DND-41 (cell line): ENCODE measurements at regions not wholly inside any gene's neighbourhood (a gene's known extent, or its start where the extent isn't known, plus 50 kb on each side); places are given as distances from the start of the nearest gene placed in this dataset.
A peak's percentile ranks its signal among the peaks of the same experiment; 100 is the strongest.

ENCODE experiments used
- EZH2 ChIP-seq: IDR thresholded peaks from 3 replicates; pipeline ENCODE4 v1.6.1; 2012; ENCODE audit warnings: borderline replicate concordance, low read depth, mild to moderate bottlenecking, moderate library complexity, low read length, inconsistent platforms; ENCODE audit not compliant: severe bottlenecking
- TF ChIP-seq, protein P1 (sequence below): IDR thresholded peaks from 2 replicates; pipeline ENCODE4 v1.5.1; 2012; ENCODE audit warnings: borderline replicate concordance, low read length, moderate library complexity, mild to moderate bottlenecking; ENCODE audit not compliant: poor library complexity, severe bottlenecking; ENCODE audit errors: extremely low read depth

DNA sequence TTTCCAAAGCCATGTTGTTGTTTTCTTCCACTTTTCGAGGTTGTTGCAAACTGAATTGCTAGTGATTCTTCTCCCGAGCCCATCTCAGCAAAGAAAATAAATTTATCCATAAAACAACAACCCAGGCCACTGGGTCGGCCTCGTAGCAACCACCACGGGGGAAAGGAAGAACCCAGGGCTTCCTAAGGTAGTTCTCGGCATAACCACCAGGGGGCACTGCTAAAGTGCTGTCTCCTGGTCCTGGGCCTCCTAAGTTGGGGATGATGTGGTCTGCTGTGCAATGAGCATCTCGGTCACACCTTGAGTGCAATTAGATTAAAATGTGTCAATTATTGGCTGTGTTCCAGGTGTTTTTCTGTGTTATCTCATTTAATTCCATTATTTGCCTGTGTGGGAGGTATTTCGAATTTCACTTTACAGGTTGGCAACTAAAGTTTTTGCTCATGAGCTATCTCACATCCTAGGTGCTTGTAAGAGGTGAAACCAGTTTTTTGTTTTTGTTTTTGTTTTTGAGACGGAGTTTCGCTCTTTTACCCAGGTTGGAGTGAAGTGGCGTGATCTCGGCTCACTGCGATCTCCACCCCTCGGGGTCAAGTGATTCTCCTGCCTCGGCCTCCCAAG, 102.8 kb upstream of the DAP start:
- TF ChIP-seq, protein P1, sequence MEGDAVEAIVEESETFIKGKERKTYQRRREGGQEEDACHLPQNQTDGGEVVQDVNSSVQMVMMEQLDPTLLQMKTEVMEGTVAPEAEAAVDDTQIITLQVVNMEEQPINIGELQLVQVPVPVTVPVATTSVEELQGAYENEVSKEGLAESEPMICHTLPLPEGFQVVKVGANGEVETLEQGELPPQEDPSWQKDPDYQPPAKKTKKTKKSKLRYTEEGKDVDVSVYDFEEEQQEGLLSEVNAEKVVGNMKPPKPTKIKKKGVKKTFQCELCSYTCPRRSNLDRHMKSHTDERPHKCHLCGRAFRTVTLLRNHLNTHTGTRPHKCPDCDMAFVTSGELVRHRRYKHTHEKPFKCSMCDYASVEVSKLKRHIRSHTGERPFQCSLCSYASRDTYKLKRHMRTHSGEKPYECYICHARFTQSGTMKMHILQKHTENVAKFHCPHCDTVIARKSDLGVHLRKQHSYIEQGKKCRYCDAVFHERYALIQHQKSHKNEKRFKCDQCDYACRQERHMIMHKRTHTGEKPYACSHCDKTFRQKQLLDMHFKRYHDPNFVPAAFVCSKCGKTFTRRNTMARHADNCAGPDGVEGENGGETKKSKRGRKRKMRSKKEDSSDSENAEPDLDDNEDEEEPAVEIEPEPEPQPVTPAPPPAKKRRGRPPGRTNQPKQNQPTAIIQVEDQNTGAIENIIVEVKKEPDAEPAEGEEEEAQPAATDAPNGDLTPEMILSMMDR = peak; percentile 91
- TF ChIP-seq EZH2 = no peak
